DMS114 treated with DMSO at 0.1 percent for 48 hours (cell line): ENCODE measurements at regions not wholly inside any gene's neighbourhood (a gene's known extent, or its start where the extent isn't known, plus 50 kb on each side); places are given as distances from the start of the nearest gene placed in this dataset.

Experiments used
- DNase-seq: peaks from one replicate; lab custom pipeline; 2025; ENCODE audit not compliant: unreplicated experiment; lab: John Stamatoyannopoulos, UW

DNA sequence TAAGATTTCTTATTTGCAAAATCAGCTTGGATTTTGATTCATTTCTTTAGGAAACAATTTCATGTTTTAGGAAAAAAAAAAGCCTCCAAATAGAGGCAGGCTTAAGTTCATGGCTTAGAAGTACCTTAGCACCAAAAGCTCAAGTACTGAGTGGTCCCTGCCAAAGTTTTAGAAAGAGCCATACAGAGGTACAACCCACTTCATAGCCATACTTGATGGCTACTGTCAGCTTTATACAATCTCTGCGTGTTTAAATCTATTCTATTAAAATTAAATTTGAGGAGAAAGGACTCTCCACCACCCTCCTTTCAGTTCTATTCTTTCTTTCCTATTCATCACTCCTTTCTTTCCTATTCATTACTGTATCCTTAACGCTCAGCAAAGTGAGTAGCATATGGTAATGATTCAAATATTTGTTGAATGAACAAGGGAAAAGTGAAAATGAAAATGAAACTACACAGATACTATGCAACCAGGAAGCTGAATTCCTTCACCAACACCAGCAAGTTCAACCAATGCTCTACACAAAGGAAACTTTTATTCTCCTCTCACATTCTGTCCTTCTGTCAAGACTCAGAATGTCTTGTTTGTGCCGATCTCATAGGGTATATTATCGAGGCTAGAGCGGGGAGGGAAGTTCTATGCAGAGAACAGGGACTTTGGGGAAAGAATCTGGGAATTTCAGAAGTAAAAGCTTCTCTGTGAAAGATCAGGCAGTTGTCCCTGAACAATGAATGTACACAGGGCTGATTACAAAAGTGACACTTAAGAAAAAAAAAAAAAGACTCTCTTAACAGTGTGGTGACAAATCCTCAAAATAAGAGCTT, 138.6 kb upstream of the SPEF2 start:
- no peak for DNase-seq

DNA sequence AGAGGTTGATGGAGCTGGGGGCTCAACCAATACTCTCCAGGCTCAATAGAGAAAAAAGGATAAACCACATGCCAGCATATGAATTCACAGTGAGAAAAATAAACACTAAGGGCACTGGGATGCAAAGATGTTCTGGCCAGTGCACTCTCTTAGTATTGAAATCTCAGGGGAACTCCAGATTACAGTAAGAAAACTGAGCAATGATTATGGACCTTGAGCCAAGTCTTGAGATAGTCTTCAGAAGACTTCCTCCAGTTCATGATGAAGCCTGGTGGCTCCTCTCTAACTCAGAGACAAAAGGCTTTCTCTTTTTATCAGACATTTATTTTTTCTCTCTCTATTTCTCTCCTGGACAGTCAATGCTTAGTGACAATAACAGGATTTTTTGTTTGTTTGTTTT, 139.8 kb upstream of the SPEF2 start:
- no peak for DNase-seq

DNA sequence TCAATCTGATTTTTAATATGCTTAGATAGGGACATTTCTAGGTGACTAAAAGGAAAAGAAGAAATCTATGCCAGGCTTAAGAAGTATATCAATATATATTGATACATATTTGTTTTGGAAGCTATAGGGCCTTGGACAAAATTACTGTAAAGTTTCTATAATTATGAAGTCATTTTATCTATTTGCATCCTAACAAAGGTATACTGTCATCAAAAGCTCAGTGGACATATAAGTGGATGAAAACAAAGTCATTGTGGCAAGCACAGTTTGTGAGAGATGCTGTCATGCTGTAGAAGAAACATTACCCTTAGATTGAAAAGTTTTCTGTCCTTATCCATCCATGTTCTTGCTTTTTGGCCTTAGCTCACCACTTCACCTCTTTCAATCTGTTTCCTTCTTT, 140.3 kb upstream of the SPEF2 start:
- DNase-seq = no peak

DNA sequence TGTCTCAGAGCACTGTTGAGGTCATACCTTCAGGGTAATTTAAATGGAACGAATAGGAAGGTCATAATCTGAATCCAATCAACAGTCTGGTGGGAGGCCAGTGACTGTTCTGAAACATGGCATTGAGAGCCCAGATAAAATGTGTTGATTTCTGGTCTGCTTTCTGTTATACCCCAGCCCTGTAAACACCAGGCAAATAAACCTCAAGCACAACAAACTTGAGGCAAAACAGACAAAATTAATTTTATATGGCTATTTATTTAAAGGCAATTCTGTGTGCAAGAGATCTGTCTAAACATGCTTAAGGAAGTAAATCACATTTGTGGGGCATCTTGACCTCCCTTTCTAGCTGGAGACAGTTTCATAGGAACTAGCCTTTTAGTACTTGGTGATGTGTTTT, 140.9 kb upstream of the SPEF2 start:
- no peak for DNase-seq

DNA sequence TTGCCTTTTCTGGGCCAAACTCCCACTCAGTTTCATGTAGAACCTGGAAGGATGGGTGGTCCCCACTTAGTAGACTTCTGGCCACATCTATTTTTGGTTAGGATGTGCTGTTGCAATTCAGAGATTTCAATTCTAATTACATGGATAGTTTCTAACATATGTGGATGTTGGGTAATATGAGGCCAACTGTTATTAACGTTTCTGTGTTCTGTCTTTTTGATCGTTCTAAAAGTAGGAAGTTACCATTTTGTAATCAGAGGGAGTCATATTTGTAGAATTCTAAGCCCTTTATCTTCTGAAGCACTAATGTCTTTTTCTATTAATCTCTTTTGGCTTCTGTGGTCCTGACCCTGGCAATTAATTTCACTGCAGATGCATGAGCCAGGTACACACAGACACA, 141.6 kb upstream of the SPEF2 start:
- no peak for DNase-seq

DNA sequence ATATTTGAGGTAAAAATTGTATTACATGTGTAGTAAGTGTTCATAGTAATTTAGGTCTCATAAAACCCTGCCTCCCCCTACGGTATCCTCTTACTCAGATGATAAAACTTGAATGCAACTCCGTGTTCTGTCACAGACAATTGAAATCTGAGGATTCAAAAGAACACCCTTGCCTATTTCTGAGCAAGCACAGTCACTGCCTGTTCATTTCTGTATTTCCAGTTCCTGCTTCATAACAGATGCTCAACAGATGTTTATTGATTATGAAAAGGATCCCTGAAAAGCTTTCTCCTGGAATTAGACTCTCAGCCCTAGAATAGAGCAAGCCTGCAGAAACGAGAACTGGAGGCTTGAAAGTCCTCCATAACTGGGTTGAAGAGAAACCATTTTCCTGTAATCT, 144.1 kb upstream of the SPEF2 start:
- DNase-seq = no peak

DNA sequence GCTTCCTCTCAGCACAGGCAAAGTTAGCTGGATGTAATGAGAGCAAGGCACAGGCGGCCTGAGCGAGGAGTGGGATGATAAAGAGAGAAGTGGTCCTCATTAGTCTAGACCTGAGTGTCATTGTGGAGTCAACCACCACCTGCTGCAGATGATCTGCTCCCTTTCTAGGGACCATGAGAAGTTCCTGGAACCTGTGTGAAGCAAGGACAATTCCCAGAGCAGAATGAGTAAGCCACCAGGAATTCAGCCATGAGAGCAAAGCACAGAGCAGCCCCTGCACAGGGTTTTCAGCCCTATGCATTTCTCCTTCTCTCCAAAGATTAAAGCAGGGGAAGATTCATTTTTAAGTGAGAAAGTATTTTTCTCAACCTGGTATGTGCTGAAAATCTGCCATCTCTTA, 146.8 kb upstream of the SPEF2 start:
- DNase-seq = no peak

DNA sequence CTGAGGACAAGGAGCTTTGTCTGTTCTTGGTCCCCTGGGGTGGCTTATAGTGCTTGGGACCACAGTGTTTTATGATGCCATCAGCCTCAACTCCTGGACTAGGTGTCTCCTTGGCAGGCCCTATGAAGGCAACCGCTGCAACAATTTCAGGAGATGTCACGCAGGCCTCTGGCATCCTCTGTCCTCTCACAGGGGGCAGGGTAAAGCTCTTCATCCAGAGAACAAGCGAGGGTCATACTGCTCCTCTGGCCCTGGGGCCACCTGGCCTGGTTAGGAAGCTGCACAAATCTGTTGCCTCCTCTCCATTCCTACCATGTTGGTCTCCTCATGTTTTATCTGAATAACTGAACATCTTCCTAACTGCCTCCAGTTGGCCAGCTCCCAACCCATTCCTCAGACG, 148.9 kb upstream of the SPEF2 start:
- DNase-seq = no peak

DNA sequence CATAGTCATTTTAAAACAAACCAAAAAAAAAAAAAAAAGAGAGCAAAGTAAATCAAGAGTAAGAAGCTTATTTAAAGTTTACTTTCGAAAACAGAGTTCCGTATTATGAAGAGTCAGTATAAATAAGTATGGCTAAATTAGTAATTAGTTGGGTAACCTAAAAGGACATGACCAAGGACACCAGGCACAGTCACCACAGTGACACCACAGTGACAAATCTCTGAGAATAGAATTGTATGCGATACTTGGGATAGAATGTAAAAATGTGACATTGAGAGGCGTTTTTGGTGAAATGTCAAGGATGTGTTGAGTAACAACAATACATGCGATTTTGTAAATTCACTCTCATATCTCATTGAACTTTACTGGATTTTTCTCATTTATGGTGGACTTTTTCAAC, 150.9 kb upstream of the SPEF2 start:
- no peak for DNase-seq

DNA sequence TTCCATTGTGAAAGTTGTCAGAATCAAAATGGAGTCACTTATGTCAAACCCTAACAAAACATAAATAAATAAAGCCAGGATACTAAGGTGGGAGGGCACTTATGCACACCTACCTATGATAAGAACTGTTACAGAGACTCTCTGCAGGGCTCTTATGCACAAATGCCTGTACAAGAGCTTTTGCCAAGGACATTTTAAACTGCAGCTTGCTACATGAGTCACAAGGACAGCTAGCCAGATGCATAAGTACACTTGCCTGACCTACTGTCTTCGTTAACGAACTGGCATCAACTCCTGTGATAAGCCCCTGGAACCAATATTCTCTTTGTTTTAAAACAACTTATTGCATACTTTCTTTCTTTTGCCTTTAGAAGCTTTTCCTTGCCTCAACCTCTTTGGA, 152.9 kb upstream of the SPEF2 start:
- no peak for DNase-seq

DNA sequence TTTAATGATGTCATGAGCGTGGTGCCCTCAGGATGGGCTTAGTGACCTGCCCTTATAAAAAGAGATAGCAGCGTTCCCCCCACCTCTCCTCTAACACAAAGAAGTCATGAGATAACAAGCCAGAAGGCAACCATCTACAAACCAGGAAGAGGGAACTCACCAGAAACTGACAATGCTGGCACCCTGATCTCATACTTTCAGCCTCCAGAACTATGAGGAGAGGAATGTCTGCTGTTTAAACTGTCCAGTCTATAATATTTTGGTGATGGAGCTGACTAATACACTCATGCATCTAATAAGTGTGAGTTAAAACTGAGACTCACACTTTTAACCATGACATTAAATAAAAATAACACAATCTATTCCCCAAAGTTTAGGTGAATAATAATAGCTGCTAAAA, 156.1 kb upstream of the SPEF2 start:
- DNase-seq = no peak

DNA sequence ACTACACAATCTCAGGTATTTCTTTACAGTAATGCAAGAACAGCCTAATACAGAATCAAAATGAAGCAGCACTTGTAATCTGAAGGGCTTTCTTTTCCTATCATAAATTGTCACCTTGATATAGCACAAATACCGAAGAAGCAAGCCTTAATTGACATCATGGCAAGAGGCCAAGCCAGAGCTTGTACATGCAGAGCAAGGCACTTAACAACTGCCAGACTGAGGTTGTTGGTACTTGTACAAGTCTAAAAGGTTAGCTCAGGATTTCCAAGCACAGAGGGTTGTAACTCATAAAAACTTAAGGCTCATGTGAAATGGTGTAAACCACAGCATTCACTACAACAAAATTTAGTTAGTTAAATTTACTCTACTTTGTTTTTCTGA, 158.8 kb upstream of the SPEF2 start:
- DNase-seq = no peak

DNA sequence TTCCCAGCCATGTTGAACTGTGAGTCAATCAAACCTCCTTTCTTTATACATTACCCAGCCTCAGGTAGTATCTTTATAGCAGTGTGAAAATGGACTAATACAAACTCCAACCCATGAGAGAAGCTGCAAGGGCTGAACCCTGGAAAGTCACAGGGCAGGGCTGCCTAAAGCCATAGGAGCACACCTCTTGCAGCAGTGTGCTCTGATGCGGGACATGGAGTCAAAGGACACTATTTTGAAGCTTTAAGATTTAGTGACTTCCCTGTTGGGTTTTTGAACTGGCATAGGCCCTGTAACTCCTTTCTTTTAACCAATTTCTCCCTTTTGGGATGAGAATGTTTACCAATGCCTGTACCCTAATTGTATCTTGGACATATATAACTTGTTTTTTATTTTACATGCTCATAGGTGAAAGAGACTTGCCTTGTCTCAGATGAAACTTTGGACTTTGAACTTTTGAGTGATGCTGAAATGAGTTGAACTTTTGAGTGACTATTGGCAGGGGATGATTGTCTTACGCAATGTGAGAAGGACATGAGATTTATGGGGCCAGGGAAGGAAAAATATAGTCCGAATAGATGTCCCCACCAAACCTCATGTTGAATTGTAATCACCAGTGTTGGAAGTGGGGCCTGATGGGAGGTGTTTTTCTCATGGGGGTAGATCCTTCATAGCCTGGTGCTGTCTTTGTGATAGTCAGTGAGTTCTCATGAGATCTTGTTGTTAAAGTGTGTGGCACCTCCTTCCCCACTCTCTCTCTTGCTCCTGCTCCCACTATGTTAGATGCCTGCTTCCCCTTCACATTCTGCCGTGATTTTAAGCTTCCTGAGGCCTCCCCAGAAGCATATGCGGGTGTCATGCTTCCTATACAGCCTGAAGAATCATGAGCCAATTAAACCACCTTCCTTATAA, 159.5 kb upstream of the SPEF2 start:
- DNase-seq = no peak

DNA sequence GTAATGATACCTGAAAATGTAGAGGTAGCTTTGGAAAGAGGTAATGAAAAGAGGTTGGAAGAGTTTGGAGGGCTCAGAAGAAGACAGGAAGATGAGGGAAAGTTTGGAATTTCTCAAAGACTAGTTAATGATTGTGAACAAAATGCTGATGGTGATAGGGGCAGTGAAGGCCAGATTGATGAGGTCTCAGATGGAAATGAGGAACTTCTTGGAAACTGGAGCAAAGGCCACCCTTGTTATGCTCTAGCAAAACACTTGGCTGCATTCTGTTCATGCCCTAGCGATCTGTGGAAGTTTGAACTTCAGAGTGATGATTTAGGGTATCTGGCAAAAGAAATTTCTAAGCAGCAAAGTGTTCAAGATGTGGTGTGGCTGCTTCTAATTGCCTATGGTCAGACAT, 161.2 kb upstream of the SPEF2 start:
- no peak for DNase-seq

DNA sequence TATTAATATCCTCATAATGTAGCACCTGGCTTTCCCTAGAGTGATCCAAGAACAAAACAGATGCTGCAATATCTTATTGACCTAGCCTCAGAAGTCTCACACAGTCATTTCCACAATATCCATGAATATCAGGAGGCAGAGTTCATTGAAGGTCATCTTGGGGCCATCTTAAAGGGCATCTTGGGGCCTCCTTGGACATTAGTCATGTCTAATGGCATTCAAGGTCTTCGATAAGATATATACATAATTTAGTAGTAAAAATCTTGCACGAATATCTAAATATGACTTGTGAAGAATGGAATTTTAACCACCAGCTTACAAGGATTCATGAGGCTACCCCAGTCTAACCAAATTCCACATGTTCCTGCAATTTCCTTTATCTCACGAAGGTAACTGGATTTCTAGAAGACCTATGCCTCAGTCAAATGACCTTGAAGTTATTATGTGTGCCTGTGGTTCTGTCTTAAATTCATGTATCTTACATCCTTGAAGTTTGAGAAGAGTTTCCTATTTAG, 163.6 kb upstream of the SPEF2 start:
- no peak for DNase-seq

DNA sequence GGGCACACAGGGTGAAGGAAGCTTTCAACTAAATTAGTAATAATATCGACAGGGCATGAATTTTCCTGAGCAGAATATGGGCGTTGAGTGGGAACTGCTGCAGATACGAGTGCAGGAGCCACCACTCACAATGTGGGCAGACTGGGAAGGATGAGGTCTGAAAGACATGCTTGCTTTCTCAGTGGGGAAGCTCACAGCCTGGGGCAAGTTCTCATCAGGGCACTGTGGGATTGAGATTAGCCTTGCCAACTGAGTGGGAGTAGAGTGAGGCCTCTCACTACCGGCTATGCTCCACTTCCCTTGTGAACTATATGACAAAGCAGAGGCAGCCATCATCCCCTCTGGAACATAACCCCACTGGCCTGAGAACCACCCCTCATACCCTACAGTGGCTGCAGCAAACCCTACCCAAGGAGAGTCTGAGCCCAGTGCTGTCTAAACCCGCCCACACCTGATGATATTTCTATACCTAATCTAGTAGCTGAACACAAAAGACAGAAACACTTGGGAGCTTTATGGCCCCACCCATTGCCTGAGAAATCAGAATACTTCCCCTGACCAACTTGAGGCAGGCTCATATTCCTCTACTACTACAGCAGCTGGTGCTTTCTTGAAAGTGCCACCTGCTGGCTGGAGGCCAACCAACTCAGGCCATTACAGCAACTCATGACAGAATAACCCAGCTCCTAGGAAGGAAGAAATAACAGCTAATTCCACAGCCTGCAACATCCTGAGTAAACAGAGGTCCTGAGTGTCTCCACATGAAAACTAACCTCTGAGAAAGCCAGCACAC, 173.7 kb upstream of the SPEF2 start:
- no peak for DNase-seq

DNA sequence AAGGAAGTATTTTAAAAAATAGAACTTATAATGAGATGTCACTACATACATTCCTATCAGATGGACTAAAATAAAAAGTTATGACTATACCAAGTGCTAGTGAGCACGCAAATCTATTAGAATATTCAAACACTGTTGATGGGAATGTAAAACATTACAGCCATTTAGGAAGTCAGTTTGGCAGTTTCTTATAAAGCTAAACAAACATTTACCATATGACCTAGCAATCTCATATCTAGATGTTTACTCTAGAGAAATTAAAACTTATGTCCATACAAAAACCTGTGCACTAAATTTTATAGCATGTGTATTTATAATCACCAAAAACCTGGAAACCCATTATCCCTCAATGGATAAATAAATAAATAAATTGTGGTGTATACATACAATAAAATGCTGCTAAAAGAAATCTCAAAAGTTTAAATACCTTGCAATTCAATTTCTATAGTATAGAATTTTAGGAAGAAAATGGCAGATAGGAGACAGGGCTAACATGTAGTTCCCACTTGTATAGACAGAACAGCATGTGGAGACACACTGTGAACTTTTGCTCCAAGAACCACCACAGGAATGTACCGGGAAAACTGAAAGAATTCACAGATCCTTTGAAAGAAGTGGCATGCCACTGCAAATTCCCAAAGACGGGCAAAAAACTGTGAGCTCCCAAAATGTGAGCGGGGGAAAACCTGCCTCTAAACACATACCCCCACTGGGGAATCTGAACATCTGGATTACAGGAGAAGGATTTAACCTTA, 174.6 kb upstream of the SPEF2 start:
- DNase-seq = no peak

DNA sequence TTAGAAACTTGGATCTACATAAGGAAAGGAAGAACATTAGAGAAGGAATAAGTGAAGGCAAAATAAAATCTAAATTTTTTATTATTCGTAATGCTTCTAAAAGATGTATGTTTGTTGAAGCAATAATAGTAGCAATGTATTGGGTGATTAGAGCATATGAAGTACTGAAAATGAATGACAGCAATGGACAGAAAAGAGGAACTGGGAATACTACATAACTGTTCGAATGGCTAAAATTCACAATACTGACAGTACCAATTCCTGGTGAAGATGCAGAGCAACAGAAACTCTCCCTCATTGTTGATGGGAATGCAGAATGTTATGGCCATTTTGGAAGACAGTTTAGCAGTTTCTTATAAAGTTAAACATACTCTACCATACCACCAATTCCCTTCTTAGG, 177.3 kb upstream of the SPEF2 start:
- DNase-seq = no peak

DNA sequence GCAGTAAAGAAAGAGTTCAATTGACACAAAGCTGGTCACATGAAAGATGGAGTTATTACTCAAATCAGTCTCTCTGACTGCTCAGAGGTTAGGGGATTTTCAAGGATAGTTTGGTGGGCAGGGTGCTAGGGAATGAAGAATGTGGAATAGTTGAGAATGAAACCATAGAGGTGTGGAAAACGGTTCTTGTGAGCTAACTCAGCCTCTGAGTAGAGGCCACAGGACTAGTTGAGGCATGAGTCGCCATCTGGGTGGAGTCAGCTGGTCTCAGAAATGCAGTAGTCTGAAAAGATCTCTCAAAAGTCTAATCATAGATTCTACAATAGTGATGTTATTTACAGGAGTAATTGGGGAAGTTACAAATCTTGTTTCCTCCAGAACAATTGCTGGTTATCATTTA, 178.9 kb upstream of the SPEF2 start:
- DNase-seq = no peak

DNA sequence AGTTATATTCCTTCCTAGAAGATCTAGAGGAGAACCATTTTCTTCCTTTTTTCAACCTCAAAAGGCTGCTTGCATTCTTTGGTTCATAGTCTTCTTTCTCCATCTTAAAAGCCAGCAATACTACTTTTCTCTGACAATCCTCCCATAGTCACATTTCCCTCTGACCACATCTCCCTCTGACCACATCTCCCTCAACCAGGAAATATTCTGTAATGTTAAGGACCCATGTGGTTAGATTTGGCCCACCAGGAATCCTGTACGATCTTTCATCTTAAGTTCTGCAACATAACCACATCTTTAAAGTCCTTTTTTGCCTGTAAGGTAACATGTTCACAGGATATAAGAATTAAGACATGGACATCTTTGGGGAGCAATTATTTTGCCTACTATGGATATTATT, 179.4 kb upstream of the SPEF2 start:
- no peak for DNase-seq
